ENCODE measurements at regions not wholly inside any gene's neighbourhood (a gene's known extent, or its start where the extent isn't known, plus 50 kb on each side); places are given as distances from the start of the nearest gene placed in this dataset.

- in situ Hi-C loops (cut with HindIII; ENCODE audit: low sequenced_read_pairs) = no loop called here
- no peak for TF ChIP-seq CTCF (IDR thresholded peaks at IDR 0.05; ENCODE audit: low read depth, low read length, missing control alignments)
- no peak for DNase-seq (ENCODE audit: low read depth)
- no peak overlapping the region for H3K4me3 ChIP-seq (ENCODE audit: low read depth, low read length)
Measured at GRCh38 chr5:91472631-91473030, 89.5 kb upstream of the ARRDC3 start.

- in situ Hi-C loops (cut with HindIII; ENCODE audit: low sequenced_read_pairs) = no loop called here
- H3K4me3 ChIP-seq (ENCODE audit: low read depth, low read length) = no peak overlapping the region
- no peak for TF ChIP-seq CTCF (IDR thresholded peaks at IDR 0.05; ENCODE audit: low read depth, low read length, missing control alignments)
- no peak for DNase-seq (ENCODE audit: low read depth)
Measured at GRCh38 chr5:91469517-91470165, 86.5 kb upstream of the ARRDC3 start.

GRCh38 chr5:91468651-91469422, 85.7 kb upstream of the ARRDC3 start:
- H3K4me3 ChIP-seq (ENCODE audit: low read depth, low read length) = no peak overlapping the region
- in situ Hi-C loops (cut with HindIII; ENCODE audit: low sequenced_read_pairs) = no loop called here
- DNase-seq (ENCODE audit: low read depth) = no peak
- no peak for TF ChIP-seq CTCF (IDR thresholded peaks at IDR 0.05; ENCODE audit: low read depth, low read length, missing control alignments)

- H3K4me3 ChIP-seq (ENCODE audit: low read depth, low read length) = no peak overlapping the region
- DNase-seq (ENCODE audit: low read depth) = no peak
- TF ChIP-seq CTCF (IDR thresholded peaks at IDR 0.05; ENCODE audit: low read depth, low read length, missing control alignments) = no peak
- in situ Hi-C loops (cut with HindIII; ENCODE audit: low sequenced_read_pairs) = no loop called here
Measured at GRCh38 chr5:91464886-91465646, 81.9 kb upstream of the ARRDC3 start.

GRCh38 chr5:91457681-91458058, 74.6 kb upstream of the ARRDC3 start:
- in situ Hi-C loops (cut with HindIII; ENCODE audit: low sequenced_read_pairs) = no loop called here
- no peak for DNase-seq (ENCODE audit: low read depth)
- TF ChIP-seq CTCF (IDR thresholded peaks at IDR 0.05; ENCODE audit: low read depth, low read length, missing control alignments) = no peak

GRCh38 chr5:91456928-91457680, 74.0 kb upstream of the ARRDC3 start:
- in situ Hi-C loops (cut with HindIII; ENCODE audit: low sequenced_read_pairs) = no loop called here
- TF ChIP-seq CTCF (IDR thresholded peaks at IDR 0.05; ENCODE audit: low read depth, low read length, missing control alignments) = no peak
- no peak overlapping the region for H3K4me3 ChIP-seq (ENCODE audit: low read depth, low read length)
- no peak for DNase-seq (ENCODE audit: low read depth)

More at GRCh38 chr5:91457681-91458058, 74.6 kb upstream of the ARRDC3 start:
- H3K4me3 ChIP-seq (ENCODE audit: low read depth, low read length) = no peak overlapping the region

Data from astrocyte of the cerebellum (primary cell).